ENCODE measurements at regions not wholly inside any gene's neighbourhood (a gene's known extent, or its start where the extent isn't known, plus 50 kb on each side); places are given as distances from the start of the nearest gene placed in this dataset.

GRCh38 chr15:48006031-48006511 lies 114.7 kb upstream of the SLC24A5 start:
- ATAC-seq = no peak
- no peaks in the 10 kb centered on the region for H3K9me3 ChIP-seq (ENCODE audit: control insufficient read depth, insufficient read depth, low read depth, low read length)
- DNase-seq (ENCODE audit: low read depth, low spot score) = no peak
- no TSS peak for BruUV-seq (replicated peaks)
- POLR2A ChIA-PET = no interaction called here
- H3K27ac ChIP-seq (ENCODE audit: low read length) = no peak overlapping the region
- CTCF ChIA-PET = no interaction called here
- in situ Hi-C loops (cut with HindIII; ENCODE audit: low pct_unique_long_range_greater_than_20kb, low sequenced_read_pairs) (no loop called here), intact Hi-C loops (cut with micrococcal nuclease; ENCODE audit: unreplicated experiment) (no loop called here)
- H3K27me3 ChIP-seq (ENCODE audit: control insufficient read depth, insufficient read depth, low read length) = no peaks in the 10 kb centered on the region
- no peak for TF ChIP-seq POLR2AphosphoS5 (IDR thresholded peaks at IDR 0.05; ENCODE audit: low read depth, low read length)
- no peak for TF ChIP-seq REST (IDR thresholded peaks at IDR 0.05; ENCODE audit: insufficient read depth in 1 of 2, low read depth in 2 of 2, low read length in 1 of 2)
- no peak for TF ChIP-seq SIN3A (IDR thresholded peaks at IDR 0.05; ENCODE audit: borderline replicate concordance, insufficient read depth, low read depth, low read length)
- no peak for TF ChIP-seq TCF7L2 (IDR thresholded peaks at IDR 0.05; ENCODE audit: low read depth, low read length)
- TF ChIP-seq CTCF (IDR thresholded peaks at IDR 0.05) = no peak
- H3K4me1 ChIP-seq (ENCODE audit: control insufficient read depth, insufficient read depth, low read length) = no peaks in the 10 kb centered on the region
- H3K4me3 ChIP-seq (ENCODE audit: low read depth in 2 of 2, low read length in 2 of 2) = no peak overlapping the region
- H3K36me3 ChIP-seq (ENCODE audit: control insufficient read depth, insufficient read depth, low read length) = no peaks in the 10 kb centered on the region

GRCh38 chr15:48010316-48010715 lies 110.5 kb upstream of the SLC24A5 start:
- no peaks in the 10 kb centered on the region for H3K9me3 ChIP-seq (ENCODE audit: control insufficient read depth, insufficient read depth, low read depth, low read length)
- in situ Hi-C loops (cut with HindIII; ENCODE audit: low pct_unique_long_range_greater_than_20kb, low sequenced_read_pairs) (no loop called here), intact Hi-C loops (cut with micrococcal nuclease; ENCODE audit: unreplicated experiment) (no loop called here)
- ChIA-PET POLR2A (no interaction called here), CTCF (no interaction called here)
- ATAC-seq (no peak), DNase-seq (ENCODE audit: low read depth, low spot score) (no peak)
- H3K27me3 ChIP-seq (ENCODE audit: control insufficient read depth, insufficient read depth, low read length) = no peaks in the 10 kb centered on the region
- BruUV-seq (replicated peaks) = no TSS peak
- no peak overlapping the region for H3K27ac ChIP-seq (ENCODE audit: low read length)
- TF ChIP-seq POLR2AphosphoS5 (IDR thresholded peaks at IDR 0.05; ENCODE audit: low read depth, low read length) = no peak
- no peak for TF ChIP-seq SIN3A (IDR thresholded peaks at IDR 0.05; ENCODE audit: borderline replicate concordance, insufficient read depth, low read depth, low read length)
- TF ChIP-seq TCF7L2 (IDR thresholded peaks at IDR 0.05; ENCODE audit: low read depth, low read length) = no peak
- no peak for TF ChIP-seq CTCF (IDR thresholded peaks at IDR 0.05)
- TF ChIP-seq REST (IDR thresholded peaks at IDR 0.05; ENCODE audit: insufficient read depth in 1 of 2, low read depth in 2 of 2, low read length in 1 of 2) = no peak
- no peaks in the 10 kb centered on the region for H3K4me1 ChIP-seq (ENCODE audit: control insufficient read depth, insufficient read depth, low read length)
- no peaks in the 10 kb centered on the region for H3K36me3 ChIP-seq (ENCODE audit: control insufficient read depth, insufficient read depth, low read length)
- no peak overlapping the region for H3K4me3 ChIP-seq (ENCODE audit: low read depth in 2 of 2, low read length in 2 of 2)
